HG02870 (cell line): ENCODE measurements at regions not wholly inside any gene's neighbourhood (a gene's known extent, or its start where the extent isn't known, plus 50 kb on each side); places are given as distances from the start of the nearest gene placed in this dataset.
"Not testable (repeated sequence)": the region's sequence is repeated elsewhere in the genome, so short reads cannot be mapped to it uniquely, and the experiment has no call there.

Experiments
- ATAC-seq: cut with Tn5 transposase; IDR thresholded peaks from one replicate; pipeline ENCODE4 v1.9.1; 2021; ENCODE audit warnings: mild to moderate bottlenecking, moderate library complexity; ENCODE audit not compliant: unreplicated experiment

DNA sequence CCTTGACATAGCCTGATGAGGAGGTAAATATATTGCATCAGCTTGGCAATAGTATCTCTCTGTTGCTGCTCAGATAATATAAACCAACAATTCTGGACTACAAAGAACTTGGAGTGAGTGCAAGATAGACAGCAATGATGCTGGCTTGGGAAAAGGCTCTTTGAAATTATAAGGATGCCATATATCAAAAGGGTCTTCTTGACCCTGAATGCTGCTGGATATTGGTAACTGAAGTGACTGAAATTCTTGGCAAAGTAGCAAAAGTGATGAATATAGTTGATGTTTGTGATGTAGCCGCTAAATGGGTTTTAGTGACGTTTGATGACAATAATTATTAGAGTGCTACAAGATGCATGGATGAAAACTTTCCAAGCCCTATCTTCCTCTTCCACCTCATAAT lies 1391.6 kb downstream of the ADGRL3 start:
- ATAC-seq: no peak

DNA sequence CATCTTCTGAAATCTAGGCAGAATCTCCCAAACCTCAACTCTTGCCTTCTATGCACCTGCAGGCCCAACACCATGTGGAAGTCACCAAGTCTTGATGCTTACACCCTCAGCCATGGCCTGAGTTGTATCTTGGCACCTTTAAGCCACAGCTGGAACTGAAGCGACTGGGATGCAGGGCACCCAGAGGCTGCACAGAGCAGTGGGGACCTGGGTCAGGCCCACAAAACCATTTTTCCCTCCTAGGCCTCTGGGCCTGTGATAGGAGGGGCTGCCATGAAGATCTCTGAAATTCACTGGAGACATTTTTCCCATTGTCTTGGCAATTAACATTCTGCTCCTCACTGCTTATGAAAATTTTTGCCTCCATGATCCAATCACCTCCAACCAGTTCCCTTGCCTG lies 1388.5 kb downstream of the ADGRL3 start:
- ATAC-seq: no peak

DNA sequence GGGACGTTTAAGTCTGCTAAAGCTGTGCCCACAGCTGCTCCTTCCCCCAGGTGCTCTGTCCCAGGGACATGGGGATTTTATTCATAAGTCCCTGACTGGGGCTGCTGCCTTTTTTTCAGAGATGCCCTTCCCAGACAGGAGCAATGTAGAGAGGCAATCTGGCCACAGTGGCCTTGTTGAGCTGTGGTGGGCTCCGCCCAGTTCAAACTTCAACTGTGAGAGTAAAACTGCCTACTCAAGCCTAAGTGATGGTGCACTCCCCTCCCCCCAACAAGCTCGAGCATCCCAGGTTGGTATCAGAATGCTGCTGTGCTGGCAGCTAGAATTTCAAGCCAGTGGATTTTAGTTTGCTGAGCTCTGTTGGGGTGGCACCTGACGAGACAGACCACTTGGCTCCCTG lies 1371.4 kb downstream of the ADGRL3 start:
- ATAC-seq: no peak

DNA sequence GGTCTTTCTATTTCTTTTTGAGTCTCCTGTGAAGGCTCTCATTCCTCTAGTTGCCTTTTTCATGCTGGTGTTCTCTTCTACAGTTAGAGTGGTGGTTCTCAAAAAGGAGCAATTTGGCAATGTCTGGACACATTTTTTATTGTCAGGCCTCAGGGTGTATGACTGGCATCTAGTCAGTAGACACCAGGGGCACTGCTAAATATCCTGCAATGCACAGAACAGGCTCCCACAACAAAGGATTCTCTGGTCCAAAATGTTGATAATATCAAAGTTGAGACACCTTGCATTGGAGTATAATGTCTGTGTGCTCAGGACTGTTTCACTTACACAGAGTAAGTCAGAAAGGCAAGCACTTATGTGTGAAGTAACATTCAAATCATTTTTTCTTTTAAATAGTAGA lies 1360.7 kb downstream of the ADGRL3 start:
- ATAC-seq: no peak

DNA sequence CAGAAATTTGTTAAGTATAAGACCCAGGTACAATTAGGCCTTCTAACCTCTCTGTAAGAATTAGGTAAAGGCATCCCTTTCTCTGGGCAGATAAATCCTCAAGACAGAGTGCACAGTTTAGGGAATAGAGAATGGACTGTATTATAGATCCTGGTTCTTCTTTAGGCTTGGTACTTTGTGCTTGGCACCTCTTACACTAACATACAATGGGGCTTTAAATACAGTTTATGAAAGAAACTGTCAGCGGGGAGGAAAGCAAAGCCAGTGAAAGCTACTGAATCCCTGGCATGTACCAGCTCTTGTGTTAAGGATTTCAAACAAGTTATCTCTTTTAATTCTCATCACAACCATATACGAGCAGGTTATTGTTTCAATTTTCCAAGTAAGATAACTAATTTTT lies 1350.0 kb downstream of the ADGRL3 start:
- no peak for ATAC-seq

DNA sequence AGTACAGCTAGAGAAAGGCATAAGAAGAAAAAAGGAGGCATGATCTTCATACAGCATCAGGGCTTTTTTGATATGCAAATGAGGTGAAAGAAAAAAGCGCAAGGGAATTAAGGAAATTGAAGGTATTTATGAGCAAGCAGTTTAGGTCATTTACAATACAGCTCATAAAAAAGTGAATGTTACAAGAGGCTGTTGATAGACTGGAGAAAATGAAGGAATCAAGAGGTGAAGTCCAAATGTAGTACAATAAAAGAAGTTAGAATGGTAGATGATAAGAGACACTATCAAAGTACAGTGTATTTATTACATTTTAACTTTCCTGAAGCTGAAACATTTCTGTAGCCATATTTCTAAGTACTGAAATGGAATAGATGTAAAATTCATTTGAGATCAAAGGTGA lies 1349.5 kb downstream of the ADGRL3 start:
- ATAC-seq: no peak

DNA sequence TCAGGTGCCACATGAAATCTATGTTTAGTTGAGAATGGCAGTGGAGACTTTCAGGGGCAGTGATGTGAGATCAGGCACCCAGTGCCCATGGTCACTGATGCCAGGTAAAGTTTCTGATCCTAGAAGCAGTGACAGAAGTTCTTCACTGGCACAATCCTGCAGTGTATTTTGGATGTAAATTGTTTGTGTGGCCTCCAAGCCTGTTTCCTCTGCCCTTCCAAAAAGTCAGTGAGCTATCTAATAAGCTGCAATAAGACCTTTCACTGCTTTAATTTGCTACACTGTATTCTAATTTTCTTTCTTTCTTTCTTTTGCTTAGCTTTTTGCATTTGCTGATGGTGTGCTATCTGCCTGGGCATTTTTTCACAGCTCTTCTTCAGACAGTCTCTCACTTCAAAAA lies 1348.6 kb downstream of the ADGRL3 start:
- ATAC-seq: no peak

DNA sequence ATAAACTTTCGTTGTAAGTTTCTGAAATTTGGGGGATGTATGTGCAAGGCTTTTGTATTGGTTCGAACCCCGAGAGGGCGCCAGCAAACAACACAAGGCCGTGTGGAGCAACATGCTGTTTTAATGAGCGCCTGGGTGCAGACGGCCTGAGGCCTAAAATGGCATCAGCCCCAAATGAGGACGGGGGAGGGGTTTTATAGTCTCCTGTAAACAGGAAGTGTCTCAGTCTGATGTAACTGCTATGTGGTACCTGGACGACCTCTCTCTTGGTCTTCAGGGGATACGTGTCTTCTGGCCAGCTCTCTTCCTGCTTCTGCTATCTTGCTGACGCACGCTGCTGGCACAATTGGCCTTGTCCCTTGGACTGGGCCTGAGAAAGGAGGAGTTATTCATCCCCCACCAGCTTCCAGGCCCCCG lies 1348.0 kb downstream of the ADGRL3 start:
- no peak for ATAC-seq

DNA sequence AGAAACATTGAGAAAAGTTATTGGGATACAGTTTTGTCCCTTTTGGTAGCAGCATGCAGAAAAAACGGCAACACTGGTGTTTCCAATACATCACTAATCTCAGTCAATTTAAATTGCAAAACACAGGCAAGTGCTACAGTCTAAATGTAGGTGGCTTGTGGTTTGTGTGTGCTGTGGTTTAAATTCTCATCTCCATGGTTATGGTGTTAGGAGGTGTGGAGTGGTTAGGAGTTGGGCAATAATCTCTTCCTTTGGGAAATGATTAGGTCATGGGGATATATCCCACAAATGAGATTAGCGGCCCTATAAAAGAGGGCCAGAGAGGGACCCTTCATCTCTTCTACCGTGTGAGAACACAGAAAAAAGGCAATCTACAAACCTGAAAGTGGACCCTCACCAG lies 1344.3 kb downstream of the ADGRL3 start:
- no peak for ATAC-seq

DNA sequence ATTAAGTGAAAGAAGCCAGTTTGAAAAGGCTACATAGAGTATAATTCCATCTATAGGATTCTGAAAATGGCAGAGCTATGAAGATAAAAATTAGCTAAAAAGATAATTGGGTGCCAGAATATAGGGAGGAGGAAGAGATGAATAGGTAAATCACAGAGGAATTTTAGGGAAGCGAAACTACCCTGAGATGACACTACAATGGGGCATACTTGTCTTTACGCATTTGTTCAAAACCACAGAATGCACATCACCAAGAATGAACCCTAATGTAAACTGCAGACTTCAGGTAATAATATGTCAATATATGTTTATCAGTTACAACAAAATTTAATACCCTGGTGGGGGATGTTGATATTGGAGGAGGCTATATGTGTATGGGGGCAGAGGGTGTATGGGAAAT lies 1342.9 kb downstream of the ADGRL3 start:
- no peak for ATAC-seq

DNA sequence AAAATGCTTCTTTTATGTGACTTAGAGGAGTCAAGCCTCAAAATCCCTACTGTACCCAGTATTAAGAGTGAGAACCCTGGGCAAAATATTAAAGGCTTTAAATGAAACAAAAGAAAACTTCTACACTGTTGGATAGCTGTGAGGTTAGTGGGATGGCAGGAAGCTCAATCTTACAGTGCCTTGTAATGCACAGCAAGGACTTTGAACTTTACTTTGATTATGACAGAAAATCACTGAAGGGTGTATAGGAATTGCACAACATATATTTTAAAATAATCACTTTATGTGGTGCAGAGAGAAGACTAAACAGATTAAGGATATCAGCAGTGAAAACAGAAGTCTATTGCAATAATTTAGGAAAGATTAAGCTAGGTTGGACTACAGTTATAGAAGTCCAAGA lies 1333.4 kb downstream of the ADGRL3 start:
- ATAC-seq: no peak

DNA sequence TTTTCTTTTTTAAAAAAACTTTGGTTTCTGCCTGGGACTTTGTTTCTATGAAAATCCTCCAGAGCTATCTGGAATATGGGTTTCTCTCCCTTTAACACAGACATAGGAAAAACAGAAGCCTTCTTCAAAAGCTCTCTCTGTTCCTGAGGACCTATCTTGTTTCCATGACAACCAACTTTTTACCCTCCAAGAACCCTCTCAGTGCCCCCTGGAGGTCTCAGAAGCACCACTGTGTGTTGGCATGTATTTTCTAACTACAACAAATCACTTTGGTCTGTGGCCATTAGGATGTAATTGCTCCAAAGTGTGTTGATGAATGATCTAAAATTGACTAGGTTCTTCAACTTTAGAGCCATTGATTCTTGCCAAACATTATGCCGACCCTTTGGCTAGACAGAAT lies 1331.6 kb downstream of the ADGRL3 start:
- no peak for ATAC-seq

DNA sequence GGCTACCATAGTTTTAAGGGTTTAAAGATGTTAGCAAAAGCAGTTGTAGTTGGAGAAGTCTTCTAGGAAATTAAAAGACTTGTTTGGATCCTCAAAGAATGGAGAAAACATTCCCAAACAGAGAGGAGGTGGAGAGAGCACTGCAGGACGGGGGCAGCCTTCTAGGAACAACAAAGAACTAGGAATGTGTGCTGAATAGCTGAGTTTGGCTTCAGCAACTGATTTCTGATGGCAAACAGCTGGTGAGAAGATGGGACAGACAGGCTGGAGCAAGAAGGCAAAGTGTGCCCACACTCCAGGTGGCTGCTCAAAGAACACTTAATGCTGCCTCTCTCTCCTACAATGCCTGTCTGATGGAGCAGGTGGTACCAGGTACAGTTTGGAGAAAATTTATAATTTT lies 1331.1 kb downstream of the ADGRL3 start:
- ATAC-seq: no peak

DNA sequence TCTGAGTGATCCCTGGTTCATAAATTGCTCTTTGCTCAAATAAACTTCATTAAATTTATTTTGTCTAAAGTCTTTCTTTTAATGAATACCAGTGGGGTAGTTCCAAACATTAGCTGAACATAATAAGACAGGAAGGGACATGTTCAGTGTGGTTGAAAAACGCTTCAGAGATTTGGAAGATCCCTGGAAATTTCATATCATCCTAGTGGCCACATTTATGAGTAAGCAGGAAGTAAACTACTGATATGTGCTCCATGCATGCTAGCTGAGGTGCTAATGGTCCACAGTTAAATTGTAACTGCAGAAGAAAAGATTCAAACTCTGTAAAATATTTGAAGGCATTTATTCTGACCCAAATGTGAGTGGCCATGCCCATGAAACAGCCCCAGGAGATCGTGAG lies 1328.7 kb downstream of the ADGRL3 start:
- ATAC-seq: no peak

DNA sequence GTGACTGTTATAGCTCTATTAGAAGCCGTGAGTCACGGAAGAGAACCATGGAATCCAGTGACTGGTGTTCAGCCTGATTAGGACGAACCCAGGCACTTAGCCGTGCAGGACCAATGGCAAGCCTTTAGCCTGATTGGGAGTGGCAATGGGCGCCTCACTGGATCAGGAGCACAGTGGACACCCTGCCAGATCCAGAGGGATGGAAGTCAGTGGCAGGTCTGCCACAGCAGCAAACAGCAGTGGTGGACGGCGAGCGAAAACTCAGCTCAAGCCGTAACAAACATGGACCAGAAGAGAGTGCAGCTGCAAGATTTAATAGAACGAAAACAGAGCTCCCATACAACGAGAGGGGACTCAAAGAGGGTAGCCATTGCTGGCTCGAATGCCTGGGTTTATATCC lies 1326.5 kb downstream of the ADGRL3 start:
- ATAC-seq: no peak

DNA sequence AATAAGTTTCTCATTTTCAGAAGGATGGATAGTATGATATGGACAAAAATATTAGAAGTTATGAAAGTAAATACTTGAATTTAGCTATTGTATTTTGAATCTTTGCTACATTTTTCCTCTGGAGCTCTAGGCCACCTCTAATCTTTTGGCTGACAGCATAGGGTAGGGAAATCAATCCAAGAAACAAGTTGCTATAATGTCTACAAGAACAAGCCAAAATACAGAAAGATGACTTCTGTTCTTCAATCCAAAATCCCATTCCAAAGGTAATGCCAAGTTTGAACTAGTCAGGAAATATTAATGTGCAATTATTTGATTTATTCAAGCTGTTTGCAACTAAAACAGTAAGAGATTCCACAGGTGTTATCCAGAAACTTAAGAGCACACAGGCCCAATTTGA lies 1323.1 kb downstream of the ADGRL3 start:
- no peak for ATAC-seq

DNA sequence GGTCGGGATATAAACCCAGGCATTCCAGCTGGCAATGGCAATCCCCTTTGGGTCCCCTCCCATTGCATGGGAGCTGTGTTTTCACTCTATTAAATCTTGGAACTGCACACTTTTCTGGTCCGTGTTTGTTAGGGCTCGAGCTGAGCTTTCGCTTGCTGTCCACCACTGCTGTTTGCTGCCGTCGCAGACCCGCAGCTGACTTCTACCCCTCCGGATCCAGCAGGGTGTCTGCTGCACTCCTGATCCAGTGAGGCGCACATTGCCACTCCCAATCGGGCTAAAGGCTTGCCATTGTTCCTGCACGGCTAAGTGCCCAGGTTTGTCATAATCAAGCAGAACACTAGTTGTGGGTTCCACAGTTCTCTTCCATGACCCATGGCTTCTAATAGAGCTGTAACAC lies 1322.1 kb downstream of the ADGRL3 start:
- ATAC-seq: no peak

DNA sequence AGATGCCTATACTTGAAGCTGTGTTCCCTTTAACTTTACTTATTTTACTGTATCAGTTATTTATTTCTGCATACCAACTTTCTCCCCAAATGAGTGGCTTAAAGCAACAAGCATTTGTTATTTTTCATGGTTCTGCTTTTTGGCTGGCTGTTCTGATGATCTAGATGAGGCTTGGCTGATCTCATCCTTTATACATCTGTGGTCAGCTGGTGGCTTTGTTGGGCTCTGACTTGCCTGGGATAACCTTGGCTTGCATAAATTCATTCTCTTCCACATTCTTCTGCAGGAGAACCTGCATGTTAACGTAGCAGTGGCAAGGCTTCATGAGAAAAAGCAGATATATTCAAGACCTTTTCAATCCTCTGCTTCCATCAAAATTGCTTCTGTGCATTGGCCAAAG lies 1317.6 kb downstream of the ADGRL3 start:
- no peak for ATAC-seq

DNA sequence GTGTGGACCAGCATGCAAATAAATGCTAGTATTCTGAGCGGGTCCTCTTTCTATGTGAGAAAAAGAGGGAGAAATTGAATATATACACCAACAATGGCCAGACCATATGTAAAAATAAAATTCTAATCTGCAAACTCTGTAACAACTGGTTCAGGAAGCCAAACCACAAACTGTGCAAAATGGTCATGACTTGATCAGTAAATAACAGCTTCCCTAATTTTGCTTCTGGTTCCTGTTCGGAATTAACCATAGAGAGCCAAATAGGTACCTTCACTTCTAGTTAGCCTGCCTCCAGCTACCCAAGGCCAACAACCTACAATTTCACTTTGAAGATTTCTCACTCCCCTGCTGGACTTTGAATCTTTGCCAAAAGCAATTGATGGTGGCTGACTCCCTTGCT lies 1313.2 kb downstream of the ADGRL3 start:
- ATAC-seq: no peak

DNA sequence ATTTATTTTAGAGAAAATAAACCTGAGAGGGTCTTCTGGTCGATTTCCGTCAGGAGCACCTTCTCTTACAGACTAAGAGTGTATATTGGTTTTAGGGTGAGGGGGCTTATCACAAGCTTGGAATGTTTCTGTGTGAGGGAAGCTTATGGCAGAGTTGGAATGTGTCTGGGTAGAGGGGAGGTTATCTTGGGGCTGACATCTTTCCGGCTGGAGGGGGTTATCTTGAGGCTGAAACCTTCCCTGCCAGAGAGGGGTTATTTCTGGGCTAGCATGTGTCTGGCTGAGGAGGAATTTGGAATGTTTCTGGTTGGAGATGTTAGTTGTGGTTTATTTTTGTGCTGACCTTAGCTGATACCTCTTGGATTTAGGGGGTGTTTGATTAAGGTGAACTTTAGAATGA lies 1312.1 kb downstream of the ADGRL3 start:
- ATAC-seq: no peak

DNA sequence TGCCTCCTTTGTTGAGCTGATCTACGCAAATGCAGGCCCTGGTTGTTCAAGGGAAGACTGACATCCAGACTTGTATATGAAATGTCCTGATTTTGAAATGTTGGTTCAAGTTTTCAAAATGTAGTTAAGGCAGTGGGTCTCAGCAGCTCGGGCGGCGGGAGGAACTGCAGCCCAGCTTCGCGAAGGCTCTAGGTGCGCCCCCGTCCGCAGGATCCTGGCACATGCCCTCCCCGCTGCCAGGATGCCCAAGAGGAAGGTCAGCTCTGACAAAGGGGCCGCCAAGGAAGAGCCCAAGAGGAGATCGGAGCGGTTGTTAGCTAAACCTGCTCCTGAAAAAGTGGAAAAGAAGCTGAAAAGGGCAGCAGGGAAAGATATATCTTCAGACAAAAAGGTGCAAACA lies 1310.1 kb downstream of the ADGRL3 start:
- no peak for ATAC-seq

DNA sequence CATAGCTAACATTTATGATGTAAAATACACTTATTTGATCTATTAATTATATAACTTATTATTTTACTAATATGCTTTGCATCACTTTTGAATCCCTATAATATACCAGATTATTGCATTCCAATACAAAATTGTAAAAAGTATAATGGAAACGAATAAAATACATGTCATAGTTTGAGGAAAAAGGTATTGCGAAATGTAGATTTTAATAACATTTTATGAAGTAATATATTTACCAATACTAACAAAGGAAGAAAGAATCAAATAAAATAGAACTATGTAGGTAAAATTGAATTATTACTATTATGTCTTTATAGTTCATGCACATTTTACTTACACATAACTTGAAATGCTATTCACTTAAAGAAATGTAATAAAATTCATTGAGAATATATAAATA lies 1300.2 kb downstream of the ADGRL3 start:
- ATAC-seq: no peak

DNA sequence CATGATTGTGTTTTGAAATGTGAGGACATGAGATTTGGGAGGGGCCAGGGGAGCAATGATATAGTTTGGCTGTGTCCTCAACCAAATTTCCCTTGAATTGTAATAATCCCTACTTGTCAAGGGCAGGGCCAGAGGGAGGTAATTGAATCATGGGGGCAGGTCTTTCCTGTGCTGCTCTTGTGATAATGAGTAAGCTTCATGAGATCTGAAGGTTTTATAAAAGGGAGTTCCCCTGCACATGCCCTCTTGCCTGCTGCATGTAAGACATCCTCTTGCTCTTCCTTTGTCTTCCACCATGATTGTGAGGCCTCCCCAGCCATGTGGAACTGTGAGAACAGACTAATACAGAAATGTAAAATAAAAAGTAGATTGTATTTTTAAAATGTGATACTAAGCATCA lies 1294.9 kb downstream of the ADGRL3 start:
- ATAC-seq: no peak

DNA sequence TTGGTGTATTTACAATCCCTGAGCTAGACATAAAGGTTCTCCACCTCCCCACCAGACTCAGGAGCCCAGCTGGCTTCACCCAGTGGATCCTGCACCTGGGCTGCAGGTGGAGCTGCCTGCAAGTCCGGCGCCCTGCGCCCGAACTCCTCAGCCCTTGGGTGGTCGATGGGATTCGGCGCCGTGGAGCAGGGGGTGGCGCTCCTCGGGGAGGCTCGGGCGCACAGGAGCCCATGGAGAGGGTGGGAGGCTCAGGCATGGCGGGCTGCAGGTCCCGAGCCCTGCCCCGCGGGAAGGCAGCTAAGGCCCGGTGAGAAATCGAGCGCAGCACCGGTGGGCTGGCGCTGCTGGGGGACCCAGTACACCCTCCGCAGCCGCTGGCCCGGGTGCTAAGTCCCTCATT lies 1291.6 kb downstream of the ADGRL3 start:
- ATAC-seq: not testable (repeated sequence)
